Natural killer cell (primary cell): ENCODE measurements at regions not wholly inside any gene's neighbourhood (a gene's known extent, or its start where the extent isn't known, plus 50 kb on each side); places are given as distances from the start of the nearest gene placed in this dataset.
"Not testable (repeated sequence)": the region's sequence is repeated elsewhere in the genome, so short reads cannot be mapped to it uniquely, and the experiment has no call there.

Source experiments
- ATAC-seq, 3 donors: fragments of 150-1000 bp in 2 of 3; fragments of 200-7000 bp in 1 of 3; cut with Tn5 transposase; 1 replicate in 1 of 3; 2 replicates in 2 of 3; pipeline ENCODE4 v1.10.0; 2021; ENCODE audit warnings: mild to moderate bottlenecking in 2 of 3, moderate library complexity in 2 of 3
- DNase-seq, 2 donors: peaks; one replicate each; pipeline versions ENCODE4 v3.0.0 to v3.0.0-alpha.2; 2013 to 2021; ENCODE audit warnings: mixed read lengths in 1 of 2
- H3K27ac ChIP-seq: one replicate; pipeline ENCODE4 v1.5.1; 2013; ENCODE audit warnings: mild to moderate bottlenecking, low read length
- H3K27me3 ChIP-seq: one replicate; pipeline ENCODE4 v1.6.1; 2013; ENCODE audit warnings: low read length; ENCODE audit not compliant: control insufficient read depth, insufficient read depth
- H3K36me3 ChIP-seq: one replicate; pipeline ENCODE4 v1.6.1; 2013; ENCODE audit warnings: low read length; ENCODE audit not compliant: control insufficient read depth, insufficient read depth
- H3K4me1 ChIP-seq: one replicate; pipeline ENCODE4 v1.6.1; 2013; ENCODE audit warnings: low read length; ENCODE audit not compliant: control insufficient read depth, insufficient read depth
- H3K4me3 ChIP-seq: one replicate; pipeline ENCODE4 v1.5.1; 2013; ENCODE audit warnings: low read length
- H3K9me3 ChIP-seq: one replicate; pipeline ENCODE4 v1.6.1; 2013; ENCODE audit warnings: low read length; ENCODE audit not compliant: control insufficient read depth, insufficient read depth
- H3K27ac Mint-ChIP-seq, 2 donors: one replicate each; pipeline ENCODE4 v1.8.0; 2022; ENCODE audit warnings: mild to moderate bottlenecking in 2 of 2, mixed read lengths in 2 of 2, moderate library complexity in 1 of 2
- H3K27me3 Mint-ChIP-seq, 2 donors: one replicate each; pipeline ENCODE4 v1.8.0; 2022; ENCODE audit warnings: low read depth in 2 of 2, mixed read lengths in 2 of 2
- H3K36me3 Mint-ChIP-seq: one replicate; pipeline ENCODE4 v1.8.0; 2022; ENCODE audit warnings: mixed read lengths
- H3K4me1 Mint-ChIP-seq, 2 donors: one replicate each; pipeline ENCODE4 v1.8.0; 2022; ENCODE audit warnings: mixed read lengths in 2 of 2
- H3K4me3 Mint-ChIP-seq: one replicate; pipeline ENCODE4 v1.8.0; 2022; ENCODE audit warnings: mild to moderate bottlenecking, moderate library complexity, mixed read lengths
- H3K9me3 Mint-ChIP-seq, 2 donors: one replicate each; pipeline ENCODE4 v1.8.0; 2022; ENCODE audit warnings: mixed read lengths in 2 of 2
- WGBS: methylation state at CpG from one replicate; pipeline ENCODE4 v1.1.7; 2013; ENCODE audit warnings: missing lambda C conversion rate; ENCODE audit not compliant: insufficient coverage; 5-methylcytosine and 5-hydroxymethylcytosine counted together
- intact Hi-C: fragments of 100-400 bp; cut with micrococcal nuclease; formaldehyde crosslinking; loops from one replicate; pipeline ENCODE4 v1.14.2; 2022
- TF ChIP-seq, protein P1 (sequence below): fragments of 200-600 bp; IDR thresholded peaks from one replicate; pipeline ENCODE4 v1.8.0; 2022; ENCODE audit warnings: antibody characterized with exemption

- DNase-seq (no peak), ATAC-seq (no peak)
- 73% methylated on average over 5 of the region's 5 CpGs for WGBS
- Mint-ChIP-seq H3K27ac (no peak overlapping the region), H3K36me3 (peaks cover 6% of the 10 kb centered on the region), H3K9me3 (peaks cover 18 to 30% of the 10 kb centered on the region in 2 donors), H3K27me3 (no peaks in the 10 kb centered on the region), H3K4me3 (no peak overlapping the region), H3K4me1 (no peaks in the 10 kb centered on the region)
- Histone ChIP-seq H3K27ac (no peak overlapping the region), H3K9me3 (no peaks in the 10 kb centered on the region), H3K27me3 (no peaks in the 10 kb centered on the region), H3K4me3 (no peak overlapping the region), H3K36me3 (no peaks in the 10 kb centered on the region), H3K4me1 (no peaks in the 10 kb centered on the region)
- intact Hi-C loops = no loop called here
- TF ChIP-seq, protein P1, sequence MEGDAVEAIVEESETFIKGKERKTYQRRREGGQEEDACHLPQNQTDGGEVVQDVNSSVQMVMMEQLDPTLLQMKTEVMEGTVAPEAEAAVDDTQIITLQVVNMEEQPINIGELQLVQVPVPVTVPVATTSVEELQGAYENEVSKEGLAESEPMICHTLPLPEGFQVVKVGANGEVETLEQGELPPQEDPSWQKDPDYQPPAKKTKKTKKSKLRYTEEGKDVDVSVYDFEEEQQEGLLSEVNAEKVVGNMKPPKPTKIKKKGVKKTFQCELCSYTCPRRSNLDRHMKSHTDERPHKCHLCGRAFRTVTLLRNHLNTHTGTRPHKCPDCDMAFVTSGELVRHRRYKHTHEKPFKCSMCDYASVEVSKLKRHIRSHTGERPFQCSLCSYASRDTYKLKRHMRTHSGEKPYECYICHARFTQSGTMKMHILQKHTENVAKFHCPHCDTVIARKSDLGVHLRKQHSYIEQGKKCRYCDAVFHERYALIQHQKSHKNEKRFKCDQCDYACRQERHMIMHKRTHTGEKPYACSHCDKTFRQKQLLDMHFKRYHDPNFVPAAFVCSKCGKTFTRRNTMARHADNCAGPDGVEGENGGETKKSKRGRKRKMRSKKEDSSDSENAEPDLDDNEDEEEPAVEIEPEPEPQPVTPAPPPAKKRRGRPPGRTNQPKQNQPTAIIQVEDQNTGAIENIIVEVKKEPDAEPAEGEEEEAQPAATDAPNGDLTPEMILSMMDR = no peak
Observed at GRCh38 chr11:81303038-81303664, 1430.5 kb downstream of the FAM181B start.

GRCh38 chr11:81301166-81301830 is 1432.4 kb downstream of the FAM181B start:
- H3K4me1 Mint-ChIP-seq = no peaks in the 10 kb centered on the region
- H3K36me3 Mint-ChIP-seq = peaks cover 6% of the 10 kb centered on the region
- H3K27me3 ChIP-seq = no peaks in the 10 kb centered on the region
- no peak overlapping the region for H3K27ac Mint-ChIP-seq
- no peaks in the 10 kb centered on the region for H3K4me1 ChIP-seq
- no peak for DNase-seq
- no peaks in the 10 kb centered on the region for H3K9me3 ChIP-seq
- H3K9me3 Mint-ChIP-seq = peaks cover 15 to 30% of the 10 kb centered on the region in 2 donors
- no peak overlapping the region for H3K4me3 Mint-ChIP-seq
- H3K4me3 ChIP-seq = no peak overlapping the region
- no peaks in the 10 kb centered on the region for H3K36me3 ChIP-seq
- intact Hi-C loops = no loop called here
- H3K27me3 Mint-ChIP-seq = no peaks in the 10 kb centered on the region
- WGBS = 82% methylated on average over 5 of the region's 6 CpGs
- H3K27ac ChIP-seq = no peak overlapping the region
- ATAC-seq = no peak
- TF ChIP-seq, protein P1 = no peak

- TF ChIP-seq, protein P1 = no peak
- Mint-ChIP-seq H3K27ac (no peak overlapping the region), H3K36me3 (peaks cover 7% of the 10 kb centered on the region), H3K27me3 (no peaks in the 10 kb centered on the region), H3K4me1 (no peaks in the 10 kb centered on the region), H3K9me3 (peaks cover 8 to 18% of the 10 kb centered on the region in 2 donors), H3K4me3 (no peak overlapping the region)
- H3K27ac ChIP-seq = no peak overlapping the region
- ATAC-seq (no peak), DNase-seq (no peak)
- H3K4me3 ChIP-seq = no peak overlapping the region
- H3K4me1 ChIP-seq = no peaks in the 10 kb centered on the region
- intact Hi-C loops = no loop called here
- H3K36me3 ChIP-seq = no peaks in the 10 kb centered on the region
- no peaks in the 10 kb centered on the region for H3K27me3 ChIP-seq
- WGBS = 47% methylated on average over 3 of the region's 5 CpGs
- H3K9me3 ChIP-seq = peaks cover 7% of the 10 kb centered on the region
Observed at GRCh38 chr11:81286959-81287358, 1446.7 kb downstream of the FAM181B start.

DNA sequence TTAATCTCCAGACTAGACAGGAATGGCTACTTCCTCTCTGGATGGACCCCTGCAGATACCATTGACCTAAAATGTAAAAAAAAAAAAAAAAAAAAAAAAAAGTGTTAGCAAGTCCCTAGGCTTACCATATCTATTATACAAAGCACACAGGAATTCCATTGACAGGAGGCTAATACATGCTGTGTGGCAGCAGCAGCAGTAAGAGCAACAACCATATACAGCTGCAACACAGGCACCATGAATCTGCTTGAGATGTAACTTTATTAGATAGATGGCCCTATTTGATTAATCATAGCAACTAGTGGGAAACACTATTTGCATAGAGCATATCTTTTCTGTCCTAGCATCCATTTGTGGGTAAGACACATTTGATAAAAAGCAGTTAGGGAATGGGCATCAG is 1447.1 kb downstream of the FAM181B start:
- Histone ChIP-seq H3K27ac (no peak overlapping the region), H3K4me1 (no peaks in the 10 kb centered on the region), H3K36me3 (no peaks in the 10 kb centered on the region), H3K4me3 (no peak overlapping the region), H3K9me3 (peaks cover 7% of the 10 kb centered on the region), H3K27me3 (no peaks in the 10 kb centered on the region)
- TF ChIP-seq, protein P1 = no peak
- no peaks in the 10 kb centered on the region for H3K27me3 Mint-ChIP-seq
- no peak overlapping the region for H3K27ac Mint-ChIP-seq
- peaks cover 7% of the 10 kb centered on the region for H3K36me3 Mint-ChIP-seq
- intact Hi-C loops = no loop called here
- ATAC-seq = no peak
- DNase-seq = no peak
- H3K9me3 Mint-ChIP-seq = peaks cover 10 to 21% of the 10 kb centered on the region in 2 donors
- H3K4me3 Mint-ChIP-seq = no peak overlapping the region
- no peaks in the 10 kb centered on the region for H3K4me1 Mint-ChIP-seq

- H3K4me3 Mint-ChIP-seq, H3K27ac ChIP-seq, H3K27ac Mint-ChIP-seq, H3K9me3 ChIP-seq, H3K4me1 Mint-ChIP-seq, ATAC-seq, H3K36me3 Mint-ChIP-seq, H3K27me3 ChIP-seq, H3K27me3 Mint-ChIP-seq, H3K4me3 ChIP-seq, DNase-seq, intact Hi-C loops, H3K4me1 ChIP-seq, H3K36me3 ChIP-seq: not testable (repeated sequence)
- 82% methylated on average over 1 of the region's 1 CpG for WGBS
- H3K9me3 Mint-ChIP-seq = peaks cover 14 to 19% of the 10 kb centered on the region in 2 donors
Observed at GRCh38 chr11:81280228-81280627, 1453.4 kb downstream of the FAM181B start.
